A673 (cell line): ENCODE measurements at regions not wholly inside any gene's neighbourhood (a gene's known extent, or its start where the extent isn't known, plus 50 kb on each side); places are given as distances from the start of the nearest gene placed in this dataset.

Experiments used
- EZH2 ChIP-seq: fragments of 200-600 bp; sonication (generic); IDR thresholded peaks from 2 replicates; pipeline ENCODE4 v1.6.1; 2017; ENCODE audit warnings: borderline replicate concordance, low read depth, mild to moderate bottlenecking, mixed read lengths, antibody characterized with exemption, low read length; ENCODE audit not compliant: poor library complexity, severe bottlenecking
- TF ChIP-seq, protein P1 (sequence below): fragments of 300-800, 200-600 bp; sonication (generic); conservative IDR thresholded peaks from 2 replicates; pipeline ENCODE4 v1.5.1; 2017; ENCODE audit warnings: low read depth, mild to moderate bottlenecking, antibody characterized with exemption, low read length, moderate library complexity, mixed read lengths

DNA sequence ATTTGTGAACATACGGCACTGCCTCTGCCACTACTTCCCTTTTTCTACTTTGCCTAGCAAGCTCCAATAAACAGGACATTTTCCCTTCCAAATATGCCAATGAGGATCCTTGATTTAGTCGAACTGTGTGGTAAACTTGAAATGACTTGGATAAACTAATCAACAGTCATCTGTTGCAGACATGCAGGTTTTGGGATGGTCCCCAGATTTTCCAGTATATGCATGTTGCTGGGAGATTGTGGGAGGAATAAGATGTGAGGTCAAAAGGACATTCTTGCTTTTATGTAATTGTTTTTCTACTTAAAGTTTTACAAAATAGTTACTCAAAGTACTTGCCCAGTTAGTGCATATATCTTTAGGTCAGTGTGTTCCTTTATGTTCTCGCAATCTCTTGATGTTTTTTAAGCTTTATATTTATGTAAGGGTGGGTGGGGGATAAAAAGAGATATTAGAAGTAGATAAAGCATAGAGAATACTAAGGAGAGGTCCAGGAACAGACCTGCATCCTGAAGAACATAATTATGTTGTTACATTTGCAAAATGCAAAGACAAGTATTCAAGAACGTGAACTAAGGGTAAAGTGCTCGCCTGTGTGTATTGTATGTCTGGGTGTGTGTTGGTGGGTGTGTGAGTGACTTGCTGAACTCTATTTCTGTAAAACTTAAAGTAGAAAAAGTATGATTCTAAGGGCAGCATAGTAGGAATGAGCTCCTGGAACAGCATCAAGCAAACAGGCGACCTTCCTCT is 88.4 kb upstream of the OXGR1 start:
- TF ChIP-seq, protein P1, sequence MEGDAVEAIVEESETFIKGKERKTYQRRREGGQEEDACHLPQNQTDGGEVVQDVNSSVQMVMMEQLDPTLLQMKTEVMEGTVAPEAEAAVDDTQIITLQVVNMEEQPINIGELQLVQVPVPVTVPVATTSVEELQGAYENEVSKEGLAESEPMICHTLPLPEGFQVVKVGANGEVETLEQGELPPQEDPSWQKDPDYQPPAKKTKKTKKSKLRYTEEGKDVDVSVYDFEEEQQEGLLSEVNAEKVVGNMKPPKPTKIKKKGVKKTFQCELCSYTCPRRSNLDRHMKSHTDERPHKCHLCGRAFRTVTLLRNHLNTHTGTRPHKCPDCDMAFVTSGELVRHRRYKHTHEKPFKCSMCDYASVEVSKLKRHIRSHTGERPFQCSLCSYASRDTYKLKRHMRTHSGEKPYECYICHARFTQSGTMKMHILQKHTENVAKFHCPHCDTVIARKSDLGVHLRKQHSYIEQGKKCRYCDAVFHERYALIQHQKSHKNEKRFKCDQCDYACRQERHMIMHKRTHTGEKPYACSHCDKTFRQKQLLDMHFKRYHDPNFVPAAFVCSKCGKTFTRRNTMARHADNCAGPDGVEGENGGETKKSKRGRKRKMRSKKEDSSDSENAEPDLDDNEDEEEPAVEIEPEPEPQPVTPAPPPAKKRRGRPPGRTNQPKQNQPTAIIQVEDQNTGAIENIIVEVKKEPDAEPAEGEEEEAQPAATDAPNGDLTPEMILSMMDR, result no peak
- no peak for TF ChIP-seq EZH2
